ENCODE measurements at regions not wholly inside any gene's neighbourhood (a gene's known extent, or its start where the extent isn't known, plus 50 kb on each side); places are given as distances from the start of the nearest gene placed in this dataset.

- no peak for TF ChIP-seq GATA2 (IDR thresholded peaks at IDR 0.05; ENCODE audit: low read depth, low read length)
- TF ChIP-seq GATA3 (IDR thresholded peaks at IDR 0.05; ENCODE audit: low read depth, low read length), result no peak
Measured at GRCh38 chr1:69511426-69512192, 56.1 kb upstream of the LRRC7 start.
